ENCODE measurements at regions not wholly inside any gene's neighbourhood (a gene's known extent, or its start where the extent isn't known, plus 50 kb on each side); places are given as distances from the start of the nearest gene placed in this dataset.

- DNase-seq: no peak
These were observed 810.3 kb upstream of the SALL3 start for GRCh38 chr18:78169174-78169864.

DNA sequence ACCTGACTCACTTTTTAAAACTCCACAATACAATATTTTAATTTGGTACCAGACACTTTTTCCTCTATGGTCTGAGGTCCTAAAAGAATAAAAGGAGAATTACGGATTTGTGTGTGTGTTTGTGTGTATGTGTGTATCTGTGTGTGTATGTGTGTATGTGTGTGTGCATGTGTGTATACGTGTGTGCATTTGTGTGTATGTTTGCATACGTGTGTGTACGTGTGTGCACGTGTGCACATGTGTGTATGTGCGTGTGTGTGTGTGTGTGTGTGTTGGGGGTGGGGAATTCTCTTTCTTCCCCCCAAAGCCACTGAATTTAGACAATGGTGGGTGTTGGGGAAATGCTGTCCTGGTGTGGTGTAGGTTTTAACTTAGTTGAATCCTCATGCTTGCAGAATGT lies 807.7 kb upstream of the SALL3 start:
- DNase-seq: no peak

DNA sequence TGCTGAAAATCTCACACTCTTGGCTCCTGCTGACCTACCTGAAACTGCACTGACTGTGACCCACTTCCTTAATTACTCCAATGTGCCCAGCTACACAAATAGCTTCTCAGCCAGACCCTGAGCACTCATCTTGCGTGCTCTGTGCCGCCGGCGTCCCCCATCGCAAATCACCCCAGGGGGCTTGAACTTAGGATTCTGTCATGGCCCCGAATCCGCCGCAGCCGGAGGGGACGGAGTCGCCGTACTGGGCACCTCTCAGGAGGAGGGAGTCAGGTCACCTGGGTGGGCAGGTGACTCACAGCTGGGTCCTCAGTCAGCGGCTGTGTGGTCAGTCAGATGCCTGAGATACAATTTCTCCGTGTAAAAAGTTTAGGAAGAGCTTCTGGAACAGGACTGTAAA lies 804.9 kb upstream of the SALL3 start:
- no peak for DNase-seq

DNA sequence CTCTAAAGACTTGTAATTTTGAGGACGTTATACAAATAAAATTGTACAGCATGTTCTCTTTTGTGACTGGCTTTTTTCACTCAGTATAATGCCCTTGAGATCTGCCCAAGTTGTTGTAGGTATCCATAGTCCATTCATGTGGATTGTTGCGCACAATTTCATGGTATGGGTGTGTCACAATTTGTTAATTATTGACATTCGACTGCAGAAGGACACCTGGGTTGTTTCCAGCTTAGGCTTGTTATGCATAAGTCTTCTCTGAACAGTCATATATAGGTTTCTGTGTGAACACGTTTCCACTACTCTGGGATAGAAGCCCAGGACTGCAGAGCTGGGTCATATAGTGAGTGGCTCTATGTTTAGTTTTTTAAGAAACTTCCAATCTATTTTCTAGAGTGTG lies 800.8 kb upstream of the SALL3 start:
- DNase-seq: no peak

DNA sequence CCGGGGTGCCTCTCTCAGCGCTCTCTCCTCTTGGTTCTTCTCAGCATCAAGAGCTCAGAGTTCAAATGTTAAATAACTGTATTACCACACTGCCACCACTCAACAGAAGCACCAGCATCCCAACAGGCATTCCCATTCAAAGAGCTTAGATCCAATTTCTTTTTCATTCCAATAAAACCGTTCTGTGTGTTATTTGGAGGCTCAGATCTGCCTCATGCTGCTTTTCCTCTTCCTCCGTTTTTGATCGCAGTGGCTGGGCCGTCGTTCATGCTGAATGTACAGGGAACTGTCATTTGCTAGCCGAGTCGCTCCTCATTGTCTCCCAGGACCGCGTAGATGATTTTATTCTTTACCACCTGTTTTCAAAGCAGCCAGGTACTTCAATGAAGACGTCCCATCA lies 798.9 kb upstream of the SALL3 start:
- no peak for DNase-seq

- DNase-seq: no peak
These were observed 795.8 kb upstream of the SALL3 start for GRCh38 chr18:78183815-78184214.

DNA sequence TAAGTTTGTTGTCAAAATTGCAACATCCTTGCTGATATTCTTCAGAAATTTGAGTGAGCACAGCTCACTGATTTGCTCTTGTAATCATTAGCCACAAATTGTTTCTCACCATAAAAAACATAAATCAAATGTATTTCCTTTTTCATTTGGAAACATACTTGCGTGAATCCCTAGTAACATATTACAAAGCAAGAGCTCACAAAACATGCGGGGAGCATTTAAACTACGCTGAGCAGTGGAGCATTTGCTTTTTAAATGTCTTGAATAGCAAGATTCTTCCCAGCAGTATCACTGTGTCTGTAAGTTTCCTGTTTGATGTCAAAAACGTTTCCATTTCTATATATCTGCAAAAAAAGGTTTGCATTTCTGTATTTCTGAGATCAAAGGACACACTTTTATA lies 788.3 kb upstream of the SALL3 start:
- no peak for DNase-seq

GRCh38 chr18:78192054-78192453 lies 787.6 kb upstream of the SALL3 start:
- DNase-seq: peak; percentile 23

DNA sequence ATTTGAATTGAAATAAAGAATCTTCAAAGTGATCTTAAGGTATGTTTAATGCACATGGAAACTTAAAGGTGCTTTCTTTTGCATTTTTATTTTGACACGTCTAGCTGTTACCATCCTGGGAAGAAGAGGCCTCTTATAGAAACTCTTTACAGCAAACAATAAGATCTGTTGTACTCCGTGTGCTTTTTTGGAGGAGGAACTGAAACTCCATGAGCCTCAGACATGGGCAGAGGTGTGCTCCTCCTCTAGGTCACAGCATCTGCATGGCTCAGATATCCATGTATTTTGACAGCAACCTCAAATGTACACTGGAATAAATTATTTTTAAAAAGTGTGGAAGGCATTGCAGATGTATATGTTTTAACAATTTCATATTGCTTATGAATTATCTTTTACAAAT lies 783.3 kb upstream of the SALL3 start:
- DNase-seq: no peak

DNA sequence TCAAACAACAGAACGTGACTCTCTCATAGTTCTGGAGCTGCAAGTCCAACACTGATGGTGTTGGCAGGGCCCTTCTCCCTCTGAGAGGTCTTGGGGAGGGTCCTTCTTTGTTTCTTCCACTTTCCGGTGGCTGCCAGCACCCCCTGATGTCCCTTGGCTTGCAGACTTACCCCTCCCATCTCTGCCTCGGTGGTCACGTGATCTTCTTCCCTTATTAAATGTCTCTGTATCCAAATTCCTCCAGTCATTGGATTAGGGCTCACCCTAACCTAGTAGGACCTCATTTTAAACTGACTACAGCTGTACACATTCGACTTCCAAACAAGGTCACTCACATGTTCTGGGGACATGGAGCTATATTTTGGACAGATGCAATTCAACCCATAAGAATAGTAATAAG lies 780.6 kb upstream of the SALL3 start:
- DNase-seq: no peak

GRCh38 chr18:78199611-78200010 lies 780.0 kb upstream of the SALL3 start:
- DNase-seq: no peak

DNA sequence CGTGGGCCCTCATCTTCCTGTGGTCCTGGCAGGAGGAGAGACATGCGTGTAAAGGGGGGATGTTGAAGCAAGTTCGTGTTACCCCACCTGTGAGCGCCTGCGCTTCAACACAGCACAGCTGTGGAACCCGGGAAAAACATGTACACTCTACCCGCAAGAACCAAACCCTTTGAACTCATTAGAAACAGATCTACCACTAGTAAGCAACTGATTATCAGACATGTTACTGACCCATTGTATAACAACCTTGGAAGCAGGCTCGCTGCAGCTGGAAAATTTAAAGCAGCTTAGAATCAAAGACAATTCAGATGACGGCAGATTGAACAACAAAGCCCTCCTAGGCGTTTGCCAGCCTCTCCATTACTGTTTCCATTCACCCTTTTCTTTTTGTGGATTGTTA lies 771.7 kb upstream of the SALL3 start:
- DNase-seq: no peak

- DNase-seq: no peak
These were observed 771.2 kb upstream of the SALL3 start for GRCh38 chr18:78208461-78208860.

DNA sequence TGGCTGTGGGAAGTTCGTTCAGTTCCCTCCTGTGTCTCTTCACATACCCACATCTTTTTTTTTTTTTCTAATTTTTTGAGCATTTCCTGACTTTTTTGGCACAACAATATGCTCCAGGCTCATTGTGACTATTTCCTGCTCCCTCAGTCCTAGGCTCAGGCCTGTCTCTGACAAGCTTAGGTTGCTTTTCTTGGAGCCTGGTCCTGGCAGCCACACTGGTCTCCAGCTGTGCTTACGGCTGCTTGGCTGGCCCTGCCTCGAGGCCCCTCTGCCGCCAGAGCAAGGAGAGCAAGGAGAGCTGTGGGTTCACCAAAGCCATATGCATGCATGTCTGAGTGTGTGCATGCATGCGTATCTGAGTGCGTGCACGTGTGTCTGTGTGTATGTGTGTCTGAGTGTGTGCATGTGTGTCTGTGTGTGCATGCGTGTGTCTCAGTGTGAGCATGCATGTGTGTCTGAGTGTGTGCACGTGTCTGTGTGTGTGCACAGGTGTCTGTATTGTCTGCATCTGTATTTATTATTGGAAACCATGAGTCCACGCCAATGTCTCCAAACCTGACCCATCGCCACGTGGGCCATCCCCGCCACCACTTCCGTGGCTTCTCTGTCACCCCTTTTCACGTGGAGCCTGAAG lies 766.1 kb upstream of the SALL3 start:
- DNase-seq: peak; percentile 72

DNA sequence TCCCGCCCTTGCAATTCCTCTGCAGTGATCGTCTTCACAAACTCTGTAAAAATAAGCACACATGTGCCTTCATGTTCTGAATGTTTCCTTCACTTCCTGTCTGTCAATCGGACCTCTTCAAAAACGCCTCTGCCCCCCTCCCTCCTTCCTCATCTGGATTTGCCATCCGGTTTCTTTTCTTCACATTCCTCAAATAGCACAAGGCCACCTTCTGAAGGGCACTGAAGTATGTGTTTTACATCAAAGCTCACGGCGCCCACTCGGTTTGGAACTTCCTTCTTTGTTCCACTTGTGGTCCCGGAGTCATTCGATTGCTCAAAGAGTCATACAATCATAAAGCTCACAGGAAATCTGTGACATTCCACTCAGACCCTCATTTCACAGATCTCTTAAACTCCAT lies 758.1 kb upstream of the SALL3 start:
- no peak for DNase-seq

- DNase-seq: no peak
These were observed 750.6 kb upstream of the SALL3 start for GRCh38 chr18:78228974-78229373.

DNA sequence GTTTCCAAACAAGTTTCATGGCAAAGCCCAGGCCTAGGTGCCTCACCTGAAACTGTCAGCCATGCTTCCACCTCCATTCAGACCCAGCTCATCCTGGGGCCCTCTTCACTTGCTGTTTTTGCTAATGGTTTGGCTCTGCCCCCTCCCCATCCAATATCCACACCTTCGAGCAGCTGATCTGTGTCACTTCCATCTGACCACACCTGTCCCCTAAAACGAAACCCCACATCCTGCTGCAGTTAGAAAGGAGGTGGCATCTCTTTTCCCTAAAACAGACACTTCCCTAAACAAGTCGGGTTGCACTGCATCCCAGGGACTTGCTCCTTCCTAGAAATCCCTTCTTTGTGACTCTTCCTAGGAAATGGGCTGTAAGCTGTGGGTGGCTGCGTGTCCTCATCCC lies 748.7 kb upstream of the SALL3 start:
- no peak for DNase-seq

DNA sequence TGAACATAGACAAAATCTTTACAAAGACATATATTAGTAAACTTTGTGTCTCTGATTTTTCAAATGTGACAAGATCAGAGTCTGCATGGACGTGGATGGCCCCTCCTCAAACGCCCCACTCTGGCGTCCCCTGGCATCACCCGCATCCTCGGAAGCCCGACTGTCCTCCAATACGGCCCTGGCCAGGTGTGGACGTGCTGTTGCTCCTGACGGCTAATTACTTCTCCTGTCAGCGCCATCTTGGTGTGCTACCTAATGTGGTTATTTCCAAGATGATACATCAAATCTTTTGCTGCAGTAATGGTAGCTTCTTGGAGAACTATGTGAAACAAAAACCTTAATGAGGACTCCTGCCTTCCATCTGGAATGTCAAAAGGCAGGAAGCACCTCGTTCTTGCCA lies 747.4 kb upstream of the SALL3 start:
- DNase-seq: no peak

DNA sequence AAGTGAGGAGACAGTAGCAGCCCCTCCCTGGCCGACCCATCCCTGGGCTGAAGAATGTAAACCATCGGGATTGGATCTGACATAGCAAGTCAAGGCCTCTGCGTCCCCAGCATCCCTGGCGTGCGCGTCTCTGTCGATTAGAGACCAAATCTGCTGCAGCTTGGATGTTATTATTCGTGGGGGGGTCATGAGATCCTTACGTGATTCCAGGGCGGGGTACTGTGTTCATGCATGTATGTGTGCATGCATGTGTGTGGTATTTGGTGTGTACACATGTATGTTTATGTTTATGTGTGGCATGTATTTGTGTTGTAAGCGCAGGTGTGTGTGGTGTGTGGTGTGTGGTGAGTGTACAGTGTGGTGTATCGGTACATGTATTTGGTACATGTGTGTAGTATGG lies 741.8 kb upstream of the SALL3 start:
- no peak for DNase-seq

DNA sequence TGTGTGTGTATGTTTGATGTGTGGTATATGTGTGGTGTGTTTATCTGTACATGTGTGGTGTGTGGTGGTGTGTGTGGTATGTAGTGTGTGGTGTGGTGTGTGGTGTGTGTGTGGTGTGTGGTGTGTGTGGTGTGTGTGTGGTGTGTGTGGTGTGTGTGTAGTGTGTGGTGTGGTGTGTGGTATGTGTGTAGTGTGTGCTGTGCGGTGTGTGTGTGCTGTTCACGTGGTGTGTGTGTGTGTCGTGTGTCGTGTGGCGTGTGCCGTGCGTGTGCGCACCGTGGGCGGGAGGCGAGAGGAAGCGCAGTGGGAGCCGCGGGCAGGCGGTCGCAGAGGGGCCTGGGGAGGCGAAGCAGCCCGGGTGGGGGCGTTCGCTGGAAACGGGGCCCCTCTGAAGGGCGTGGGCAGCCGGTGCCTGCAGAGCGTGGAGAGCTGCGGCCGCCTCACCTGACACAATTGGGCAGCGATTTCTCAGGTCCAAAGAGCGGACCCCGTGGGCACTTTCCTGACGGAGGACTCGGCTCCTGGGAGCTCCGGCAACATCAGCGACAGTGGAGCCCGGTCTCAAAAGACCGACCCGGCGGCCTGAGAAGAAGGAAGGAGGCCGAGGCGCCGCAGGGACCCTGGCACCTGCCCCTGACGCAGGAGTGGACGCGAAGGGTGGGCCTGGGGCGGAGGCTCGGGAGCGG lies 741.1 kb upstream of the SALL3 start:
- no peak for DNase-seq

DNA sequence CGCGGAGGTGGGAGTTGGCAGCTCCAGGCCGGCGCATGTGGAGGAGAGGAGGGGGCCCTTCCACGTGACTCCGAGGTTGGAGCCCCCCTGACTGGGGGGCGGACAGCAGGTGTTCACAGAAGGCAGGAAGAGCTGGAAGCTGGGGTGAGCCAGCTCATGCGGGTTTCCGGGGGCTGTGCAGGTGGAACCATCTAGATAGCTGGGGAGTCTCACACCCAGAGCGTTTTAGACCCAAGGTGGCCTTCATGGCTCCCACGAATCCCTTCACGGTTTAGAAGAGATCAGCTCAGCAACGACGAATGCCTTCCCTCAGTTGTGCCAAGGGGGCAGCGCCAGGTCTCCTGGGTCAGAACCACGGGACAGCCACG lies 740.5 kb upstream of the SALL3 start:
- no peak for DNase-seq

DNA sequence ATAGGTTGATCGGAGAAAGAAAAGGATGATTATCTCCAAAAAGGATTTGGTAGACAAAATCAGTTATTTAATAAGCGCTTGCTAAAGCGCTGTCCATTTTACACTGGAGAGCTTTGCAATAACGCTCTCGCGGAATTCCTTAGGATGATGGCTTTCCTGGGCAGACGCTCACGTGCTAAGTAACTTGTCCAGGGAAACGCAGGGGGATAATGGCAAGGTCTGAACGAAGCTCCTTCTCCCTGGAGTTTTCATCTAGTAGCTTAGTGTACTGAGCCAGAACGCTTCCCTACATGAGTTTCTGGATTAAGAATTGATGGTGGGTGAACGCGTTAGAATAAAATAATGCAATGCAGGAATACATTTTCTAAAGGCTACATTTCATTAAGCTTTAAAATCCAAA lies 739.5 kb upstream of the SALL3 start:
- DNase-seq: no peak

DNA sequence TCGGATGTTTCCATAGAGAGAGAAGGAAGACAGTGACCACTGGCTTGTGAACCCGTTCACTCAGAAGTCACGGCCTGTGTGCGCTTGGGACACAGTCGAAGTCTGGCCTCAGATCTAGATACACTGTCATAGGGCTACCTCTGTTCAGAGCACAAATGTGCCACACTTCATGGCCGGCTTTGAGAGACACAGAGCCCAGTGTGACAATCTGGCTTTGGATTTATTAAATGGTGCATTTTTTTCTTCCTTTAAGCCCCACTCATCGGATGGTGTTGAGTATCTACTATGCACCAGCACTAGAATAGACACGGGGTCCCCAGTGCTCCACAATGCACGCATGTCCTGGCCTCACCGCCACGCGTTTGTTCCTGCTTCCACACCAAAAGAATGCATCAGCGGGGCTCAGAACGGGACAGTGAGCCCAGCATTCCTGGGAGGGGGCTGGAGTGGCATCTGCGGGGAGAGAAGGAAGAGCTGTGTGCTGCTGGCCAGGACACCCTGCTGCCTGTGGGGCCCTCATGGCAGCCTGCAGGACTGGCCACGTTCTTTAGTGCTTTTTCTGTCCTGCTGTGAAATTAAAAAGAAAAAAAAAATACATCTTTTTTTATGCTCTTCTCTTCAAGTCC lies 738.9 kb upstream of the SALL3 start:
- DNase-seq: no peak

All from right hindlimb (tissue), 1 donor.